Stimulated activated CD4-positive, alpha-beta T cell treated with anti-CD3 and anti-CD28 coated beads, TNF-alpha, amount 100 ng/mL, for 24 hours (primary cell): ENCODE measurements at regions not wholly inside any gene's neighbourhood (a gene's known extent, or its start where the extent isn't known, plus 50 kb on each side); places are given as distances from the start of the nearest gene placed in this dataset.

Experiments
- DNase-seq, 3 experiments: peaks; one replicate each; pipeline ENCODE4 v3.0.0-alpha.2; 2020; ENCODE audit warnings: low read depth in 3 of 3

DNA sequence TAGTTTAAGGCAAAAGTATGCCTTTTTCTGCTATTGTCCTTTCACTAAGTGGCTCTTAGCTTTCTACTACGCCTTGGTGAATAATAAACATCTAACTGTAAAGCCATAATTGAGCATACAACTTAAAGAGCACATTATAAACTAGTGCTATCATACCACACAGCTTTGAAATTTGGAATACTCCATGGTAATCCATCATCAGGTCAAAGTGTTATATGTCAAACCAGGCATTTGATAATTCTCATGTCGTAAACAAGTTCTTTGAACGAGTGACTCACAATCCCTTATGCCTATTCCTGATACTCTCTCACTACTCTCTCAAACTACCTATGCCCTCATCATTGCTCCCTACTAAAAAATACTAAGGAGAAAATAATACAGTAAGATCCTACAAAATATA is 60.3 kb upstream of the FMN2 start:
- DNase-seq, result no peak

GRCh38 chr1:240033406-240033805 is 58.3 kb upstream of the FMN2 start:
- DNase-seq, result no peak

DNA sequence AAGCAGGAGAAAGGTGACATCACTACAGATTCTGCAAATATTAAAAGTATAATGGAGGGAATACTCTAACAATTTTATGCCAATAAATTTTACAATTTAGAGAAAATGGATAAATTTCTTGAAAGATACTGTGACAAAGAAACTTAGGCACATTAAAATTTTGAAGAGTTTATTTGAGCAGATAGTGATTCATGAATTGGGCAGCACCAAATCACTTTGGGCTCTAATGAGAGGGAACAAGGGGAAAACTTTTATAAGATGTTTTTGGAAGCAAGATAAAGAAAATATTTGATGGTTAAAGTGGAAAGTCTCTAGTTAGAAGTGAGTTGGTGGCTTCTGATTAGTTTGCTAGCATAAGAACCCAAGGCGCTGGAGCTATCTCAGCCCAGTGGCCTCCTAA is 55.2 kb upstream of the FMN2 start:
- no peak for DNase-seq
